GM12891 (cell line): ENCODE measurements at regions not wholly inside any gene's neighbourhood (a gene's known extent, or its start where the extent isn't known, plus 50 kb on each side); places are given as distances from the start of the nearest gene placed in this dataset.

Experiments used
- DNase-seq: peaks from one replicate; pipeline ENCODE4 v3.0.0; 2011; ENCODE audit warnings: low spot score; ENCODE audit not compliant: insufficient read length
- FAIRE-seq: peaks from 2 replicates; lab custom pipeline; 2011; peaks lifted over from hg19 to GRCh38; lab: Jason Lieb, UNC
- PAX5 ChIP-seq: IDR thresholded peaks from 2 replicates; pipeline ENCODE4 v1.6.1; 2011; ENCODE audit warnings: low read length, moderate library complexity, mild to moderate bottlenecking; ENCODE audit not compliant: insufficient read depth, severe bottlenecking
- POLR2A ChIP-seq: IDR thresholded peaks from 2 replicates; pipeline ENCODE4 v1.6.1; 2011; ENCODE audit warnings: low read depth, low read length, control low read depth
- POLR2AphosphoS5 ChIP-seq: IDR thresholded peaks from 2 replicates; pipeline ENCODE4 v1.6.1; 2011; ENCODE audit warnings: low read depth, low read length, control low read depth
- POU2F2 ChIP-seq: IDR thresholded peaks from 2 replicates; pipeline ENCODE4 v1.6.1; 2011; ENCODE audit warnings: low read depth, mild to moderate bottlenecking, control low read depth, low read length, moderate library complexity
- SPI1 ChIP-seq: IDR thresholded peaks from 2 replicates; pipeline ENCODE4 v1.6.1; 2011; ENCODE audit warnings: low read depth, low read length, control low read depth
- TAF1 ChIP-seq: IDR thresholded peaks from 2 replicates; pipeline ENCODE4 v1.6.1; 2011; ENCODE audit warnings: low read depth, low read length, control low read depth

DNA sequence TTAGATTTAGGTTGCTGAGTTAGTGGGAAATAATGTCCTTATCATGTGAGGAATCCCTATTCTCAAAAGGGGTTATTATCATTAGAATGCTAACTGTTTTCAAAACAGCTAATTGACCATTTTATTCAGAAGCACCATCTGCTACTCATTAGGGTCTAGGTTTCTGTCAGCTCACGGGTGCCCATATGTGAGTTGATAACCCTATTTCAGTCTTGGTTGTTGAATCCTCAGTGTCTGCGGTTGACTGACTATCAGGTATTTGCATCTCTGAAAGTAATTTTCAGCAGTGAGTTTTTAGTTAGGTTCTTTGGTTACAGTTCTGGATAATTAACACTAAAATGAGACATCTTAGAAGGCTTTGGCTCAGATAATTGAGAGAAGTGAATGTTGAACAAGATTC, 1404.0 kb downstream of the AACS start:
- FAIRE-seq, result no peak
- no peak for TF ChIP-seq POU2F2
- no peak for TF ChIP-seq PAX5
- TF ChIP-seq POLR2A, result no peak
- no peak for TF ChIP-seq TAF1
- TF ChIP-seq SPI1, result no peak
- TF ChIP-seq POLR2AphosphoS5, result no peak
- DNase-seq, result no peak

DNA sequence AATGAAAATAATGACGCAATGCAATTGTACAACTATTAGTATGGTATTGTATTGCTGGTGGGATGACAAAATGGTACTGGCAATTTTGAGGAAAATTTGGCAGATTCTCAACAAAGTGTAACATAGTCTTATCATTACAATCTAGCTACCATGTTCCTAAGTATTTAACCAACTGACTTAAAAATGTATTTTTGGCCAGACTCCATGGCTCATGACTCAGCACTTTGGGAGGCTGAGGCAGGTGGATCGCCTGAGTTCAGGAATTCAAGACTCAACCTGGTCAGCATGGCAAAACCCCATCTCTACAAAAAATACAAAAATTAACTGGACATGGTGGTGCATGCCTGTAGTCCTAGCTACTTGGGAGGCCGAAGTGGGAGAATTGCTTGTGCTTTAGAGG, 1409.5 kb downstream of the AACS start:
- DNase-seq (no peak), FAIRE-seq (no peak)
- TF ChIP-seq PAX5, result no peak
- no peak for TF ChIP-seq TAF1
- no peak for TF ChIP-seq POLR2AphosphoS5
- TF ChIP-seq POLR2A, result no peak
- TF ChIP-seq POU2F2, result no peak
- TF ChIP-seq SPI1, result no peak

GRCh38 chr12:126480451-126480850, 1415.2 kb downstream of the AACS start:
- FAIRE-seq (no peak), DNase-seq (no peak)
- TF ChIP-seq POLR2AphosphoS5 (no peak), POU2F2 (no peak)

DNA sequence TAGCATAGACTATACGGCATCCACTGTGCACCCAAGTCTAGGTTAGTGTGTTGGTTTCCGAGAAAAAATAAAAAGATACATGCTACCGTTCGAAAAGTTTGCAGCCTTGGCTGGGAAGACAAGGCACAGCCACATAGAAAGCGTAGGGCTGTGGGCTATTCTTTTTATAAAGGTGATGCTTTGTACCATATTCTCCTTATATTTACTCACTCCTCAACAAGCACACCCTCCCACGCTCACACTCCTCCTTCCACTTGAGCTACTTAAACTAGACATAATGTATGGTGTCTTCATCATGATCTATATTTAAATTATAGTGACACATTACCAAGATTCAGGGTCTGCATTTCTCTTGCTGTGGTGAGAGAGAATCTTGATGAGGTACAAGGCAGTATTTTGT, 1416.5 kb downstream of the AACS start:
- no peak for FAIRE-seq
- TF ChIP-seq PAX5 (no peak), SPI1 (no peak), TAF1 (no peak), POU2F2 (no peak), POLR2AphosphoS5 (no peak), POLR2A (no peak)
- DNase-seq, result no peak

- DNase-seq (no peak), FAIRE-seq (no peak)
- TF ChIP-seq PAX5 (no peak), POLR2AphosphoS5 (no peak), SPI1 (no peak), POLR2A (no peak), POU2F2 (no peak), TAF1 (no peak)
Observed at GRCh38 chr12:126482238-126482889, 1417.1 kb downstream of the AACS start.

DNA sequence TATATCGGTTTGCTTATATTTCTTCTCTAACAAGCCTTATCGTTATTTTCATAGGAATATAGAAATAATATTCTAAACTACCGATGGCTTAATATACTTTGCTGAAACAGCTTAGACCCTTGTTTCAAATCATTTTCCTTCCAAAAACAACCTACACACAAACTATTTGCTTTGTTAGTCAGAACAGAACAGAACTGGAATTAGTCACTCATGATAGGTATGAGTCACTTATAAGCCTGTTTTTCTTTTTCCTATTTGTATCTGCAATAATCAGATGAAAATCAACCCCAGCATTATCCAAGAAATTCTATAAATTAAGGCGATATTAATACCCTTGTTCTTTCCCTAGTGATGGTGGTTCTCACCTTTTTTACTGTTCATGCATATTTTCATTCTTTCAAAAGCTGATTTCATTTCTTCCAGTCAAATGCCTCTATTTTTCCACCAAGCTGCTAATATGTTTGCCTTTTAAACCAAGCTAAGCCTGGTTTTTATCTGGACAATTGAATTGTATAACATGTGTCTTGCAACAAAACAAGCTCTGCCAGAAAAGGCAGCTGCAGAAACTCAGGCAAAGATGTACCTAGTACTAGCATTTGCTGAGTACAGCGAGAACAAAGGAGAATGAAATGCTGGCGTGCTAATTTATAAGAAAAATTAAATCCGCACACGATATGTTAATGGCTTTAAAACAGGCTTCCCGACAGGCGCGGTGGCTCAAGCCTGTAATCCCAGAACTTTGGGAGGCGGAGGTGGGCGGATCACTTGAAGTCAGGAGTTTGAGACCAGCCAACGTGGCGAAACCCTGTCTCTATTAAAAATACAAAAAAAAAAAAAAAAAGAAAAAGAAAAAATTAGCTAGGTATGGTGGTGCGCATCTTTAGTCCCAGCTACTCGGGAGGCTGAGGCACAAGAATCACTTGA, 1418.2 kb downstream of the AACS start:
- no peak for FAIRE-seq
- TF ChIP-seq SPI1, result no peak
- TF ChIP-seq POU2F2, result no peak
- TF ChIP-seq PAX5, result no peak
- no peak for TF ChIP-seq POLR2A
- TF ChIP-seq POLR2AphosphoS5, result no peak
- no peak for TF ChIP-seq TAF1
- DNase-seq, result no peak

DNA sequence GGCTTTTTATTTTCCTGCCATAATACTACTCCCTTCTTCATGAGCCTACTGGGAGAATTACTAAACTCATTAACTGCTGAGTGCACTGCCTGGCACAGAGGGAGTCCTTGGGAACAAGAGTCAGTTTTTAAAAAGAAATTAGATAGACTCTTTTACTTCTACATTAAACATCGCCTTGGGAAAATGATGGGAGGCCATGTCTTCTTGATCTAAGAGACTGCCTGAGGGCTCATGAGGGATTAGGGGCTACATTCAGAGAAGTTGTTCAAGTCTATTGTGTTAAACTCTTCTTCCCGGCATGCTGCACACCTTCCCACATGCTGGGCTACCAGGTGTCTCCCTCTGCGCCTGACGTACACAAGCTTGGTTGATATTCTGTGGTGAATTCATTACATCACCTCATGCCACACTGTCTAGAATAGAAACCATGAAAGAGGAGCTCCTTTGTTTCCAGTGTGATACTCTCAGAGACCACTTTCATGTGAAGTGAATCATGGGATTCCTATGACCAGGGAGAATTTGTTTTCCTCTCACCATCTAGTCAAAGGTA, 1422.3 kb downstream of the AACS start:
- FAIRE-seq (no peak), DNase-seq (no peak)
- TF ChIP-seq TAF1, result no peak
- TF ChIP-seq PAX5, result no peak
- no peak for TF ChIP-seq POLR2A

- no peak for FAIRE-seq
Observed at GRCh38 chr12:126488806-126489205, 1423.6 kb downstream of the AACS start.

DNA sequence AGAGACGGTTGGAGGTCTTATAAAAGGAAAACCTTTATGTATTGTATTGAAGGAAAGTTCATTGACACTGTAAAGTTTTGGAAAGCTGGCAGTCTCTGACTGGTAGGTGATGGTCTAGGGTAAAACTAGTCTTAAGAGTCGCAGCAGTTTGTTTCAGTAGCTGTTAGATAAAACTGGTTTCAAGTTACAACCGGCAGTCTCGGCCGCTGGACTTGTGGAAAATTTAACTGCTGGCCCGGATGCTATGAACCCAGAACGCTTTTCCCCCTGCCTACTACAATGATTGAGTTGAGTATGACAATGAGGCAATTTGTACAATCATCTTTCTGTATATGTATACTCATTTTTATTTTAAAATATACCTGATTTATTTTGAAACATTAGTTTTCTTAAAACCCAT, 1426.9 kb downstream of the AACS start:
- DNase-seq (no peak), FAIRE-seq (no peak)
- TF ChIP-seq POLR2A, result no peak

More at GRCh38 chr12:126488806-126489205, 1423.6 kb downstream of the AACS start:
- TF ChIP-seq POLR2A (no peak), TAF1 (no peak), PAX5 (no peak), SPI1 (no peak), POU2F2 (no peak), POLR2AphosphoS5 (no peak)
- no peak for DNase-seq
